IMR-90 (cell line): ENCODE measurements at regions not wholly inside any gene's neighbourhood (a gene's known extent, or its start where the extent isn't known, plus 50 kb on each side); places are given as distances from the start of the nearest gene placed in this dataset.

Experiments used
- ATAC-seq: fragments of 200-7000 bp; cut with Tn5 transposase; 2 replicates; pipeline ENCODE4 v1.9.1; 2020; ENCODE audit warnings: low read depth, mild to moderate bottlenecking, moderate library complexity
- BruUV-seq: library from RNA; stranded (reverse); fragments of 400-500 nt; replicated peaks from 2 replicates; lab custom pipeline; 2021; lab: Mats Ljungman, UMichigan
- CTCF ChIA-PET: fragments of 300-600 bp; formaldehyde crosslinking; extraction: SDS; loops from one replicate; lab custom pipeline; 2021; ENCODE audit warnings: antibody characterized with exemption; lab: Yijun Ruan, JAX
- POLR2A ChIA-PET: fragments of 300-600 bp; sonication (Branson Sonifier 250); formaldehyde crosslinking; loops from one replicate; lab custom pipeline; 2022; ENCODE audit warnings: antibody characterized with exemption; ENCODE audit not compliant: unreplicated experiment; lab: Charles Lee
- DNase-seq: peaks from one replicate; pipeline ENCODE4 v3.0.0; 2013
- H2AFZ ChIP-seq: replicated peaks from 2 replicates; pipeline ENCODE3; 2013; ENCODE audit warnings: low read length, mild to moderate bottlenecking; ENCODE audit not compliant: poor library complexity
- H2AK5ac ChIP-seq: 2 replicates; pipeline ENCODE4 v1.6.1; 2013; ENCODE audit warnings: low read depth, low read length, inconsistent platforms
- H2AK9ac ChIP-seq: replicated peaks from 2 replicates; pipeline ENCODE3; 2013; ENCODE audit warnings: mild to moderate bottlenecking, low read depth, low read length, moderate library complexity; ENCODE audit not compliant: poor library complexity
- H2BK120ac ChIP-seq: 2 replicates; pipeline ENCODE4 v1.6.1; 2013; ENCODE audit warnings: low read depth, low read length, inconsistent platforms
- H2BK15ac ChIP-seq: 3 replicates; pipeline ENCODE4 v1.6.1; 2013; ENCODE audit warnings: low read depth, low read length, inconsistent platforms
- H2BK20ac ChIP-seq: 2 replicates; pipeline ENCODE4 v1.6.1; 2013; ENCODE audit warnings: low read depth, mild to moderate bottlenecking, inconsistent platforms, low read length, moderate library complexity
- H2BK5ac ChIP-seq: 2 replicates; pipeline ENCODE4 v1.6.1; 2013; ENCODE audit warnings: mild to moderate bottlenecking, low read depth, low read length, inconsistent platforms; ENCODE audit not compliant: poor library complexity, severe bottlenecking
- H3K14ac ChIP-seq: replicated peaks from 2 replicates; pipeline ENCODE4 v1.6.1; 2013; ENCODE audit warnings: low read depth, low read length, inconsistent platforms
- H3K18ac ChIP-seq: 2 replicates; pipeline ENCODE4 v1.6.1; 2013; ENCODE audit warnings: low read depth, low read length, control low read depth
- H3K23ac ChIP-seq: 2 replicates; pipeline ENCODE4 v1.6.1; 2013; ENCODE audit warnings: low read depth, low read length, inconsistent platforms
- H3K27ac ChIP-seq: 2 replicates; pipeline ENCODE4 v1.5.1; 2013; ENCODE audit warnings: mild to moderate bottlenecking, control low read depth, low read length; ENCODE audit not compliant: insufficient read depth
- H3K27me3 ChIP-seq: 2 replicates; pipeline ENCODE4 v1.6.1; 2013; ENCODE audit warnings: low read length; ENCODE audit not compliant: control insufficient read depth, insufficient read depth
- H3K36me3 ChIP-seq: 2 replicates; pipeline ENCODE4 v1.6.1; 2013; ENCODE audit warnings: low read length, mixed read lengths; ENCODE audit not compliant: control insufficient read depth, insufficient read depth
- H3K4ac ChIP-seq: 2 replicates; pipeline ENCODE4 v1.6.1; 2013; ENCODE audit warnings: low read depth, low read length, inconsistent platforms
- H3K4me1 ChIP-seq: 2 replicates; pipeline ENCODE4 v1.6.1; 2013; ENCODE audit warnings: low read length, mixed read lengths; ENCODE audit not compliant: control insufficient read depth, insufficient read depth
- H3K4me2 ChIP-seq: 2 replicates; pipeline ENCODE4 v1.6.1; 2013; ENCODE audit warnings: low read depth, mild to moderate bottlenecking, control low read depth, low read length, moderate library complexity
- H3K4me3 ChIP-seq: 2 replicates; pipeline ENCODE4 v1.5.1; 2013; ENCODE audit warnings: low read depth, mild to moderate bottlenecking, control low read depth, low read length, moderate library complexity; ENCODE audit not compliant: insufficient read depth
- H3K56ac ChIP-seq: 2 replicates; pipeline ENCODE4 v1.6.1; 2013; ENCODE audit warnings: low read length, inconsistent platforms; ENCODE audit not compliant: insufficient read depth; ENCODE audit errors: extremely low read depth
- H3K79me1 ChIP-seq, 2 experiments: 2 replicates each; pipeline ENCODE4 v1.6.1; 2013; ENCODE audit warnings: low read length in 2 of 2, inconsistent platforms in 1 of 2, low read depth in 1 of 2
- H3K9ac ChIP-seq: 2 replicates; pipeline ENCODE4 v1.6.1; 2013; ENCODE audit warnings: low read depth, low read length, control low read depth
- H3K9me1 ChIP-seq: 2 replicates; pipeline ENCODE4 v1.6.1; 2013; ENCODE audit warnings: low read length, inconsistent platforms; ENCODE audit not compliant: insufficient read depth
- H3K9me3 ChIP-seq: 2 replicates; pipeline ENCODE4 v1.6.1; 2013; ENCODE audit warnings: low read length; ENCODE audit not compliant: control insufficient read depth, insufficient read depth
- H4K20me1 ChIP-seq: 2 replicates; pipeline ENCODE4 v1.6.1; 2013; ENCODE audit warnings: low read length, inconsistent platforms; ENCODE audit not compliant: insufficient read depth
- H4K5ac ChIP-seq: 2 replicates; pipeline ENCODE4 v1.6.1; 2013; ENCODE audit warnings: mild to moderate bottlenecking, low read depth, low read length, control low read depth
- H4K8ac ChIP-seq, 2 experiments: 2 replicates each; pipeline ENCODE4 v1.6.1; 2013; ENCODE audit warnings: low read depth in 2 of 2, low read length in 2 of 2, control low read depth in 1 of 2, inconsistent platforms in 1 of 2
- H4K91ac ChIP-seq: 2 replicates; pipeline ENCODE4 v1.6.1; 2013; ENCODE audit warnings: low read depth, low read length, inconsistent platforms; ENCODE audit not compliant: insufficient read depth
- BHLHE40 ChIP-seq: fragments of 150-350 bp; IDR thresholded peaks from 2 replicates; pipeline ENCODE4 v1.6.1; 2016; ENCODE audit warnings: mild to moderate bottlenecking, low read depth, low read length
- CEBPB ChIP-seq: IDR thresholded peaks from 2 replicates; pipeline ENCODE4 v1.6.1; 2012; ENCODE audit warnings: low read depth, low read length, improper control_type of control experiment
- CHD1 ChIP-seq: IDR thresholded peaks from 2 replicates; pipeline ENCODE4 v1.6.1; 2012; ENCODE audit warnings: low read depth, low read length, improper control_type of control experiment
- FOS ChIP-seq: fragments of 150-350 bp; IDR thresholded peaks from 2 replicates; pipeline ENCODE4 v1.6.1; 2016; ENCODE audit warnings: low read depth, low read length
- MAFK ChIP-seq: IDR thresholded peaks from 2 replicates; pipeline ENCODE4 v1.6.1; 2012; ENCODE audit warnings: low read depth, low read length, improper control_type of control experiment
- MAZ ChIP-seq: IDR thresholded peaks from 2 replicates; pipeline ENCODE4 v1.6.1; 2012; ENCODE audit warnings: low read depth, mild to moderate bottlenecking, low read length, improper control_type of control experiment, moderate library complexity, borderline replicate concordance
- MXI1 ChIP-seq: IDR thresholded peaks from 2 replicates; pipeline ENCODE4 v1.6.1; 2012; ENCODE audit warnings: low read depth, mild to moderate bottlenecking, low read length, moderate library complexity, borderline replicate concordance
- NFE2L2 ChIP-seq: fragments of 150-350 bp; IDR thresholded peaks from 2 replicates; pipeline ENCODE4 v1.6.1; 2016; ENCODE audit warnings: low read depth, mild to moderate bottlenecking, low read length
- POLR2A ChIP-seq: IDR thresholded peaks from 2 replicates; pipeline ENCODE4 v1.6.1; 2012; ENCODE audit warnings: mild to moderate bottlenecking, low read depth, low read length
- RAD21 ChIP-seq: IDR thresholded peaks from 2 replicates; pipeline ENCODE4 v1.6.1; 2012; ENCODE audit warnings: low read length, improper control_type of control experiment
- RCOR1 ChIP-seq: IDR thresholded peaks from 2 replicates; pipeline ENCODE4 v1.6.1; 2012; ENCODE audit warnings: mild to moderate bottlenecking, low read length, improper control_type of control experiment; ENCODE audit not compliant: insufficient replicate concordance
- RFX5 ChIP-seq: IDR thresholded peaks from 2 replicates; pipeline ENCODE4 v1.8.0; 2012; ENCODE audit warnings: low read depth, mild to moderate bottlenecking, low read length, moderate library complexity
- SMC3 ChIP-seq: fragments of 150-350 bp; IDR thresholded peaks from 2 replicates; pipeline ENCODE4 v1.6.1; 2016; ENCODE audit warnings: low read depth, mild to moderate bottlenecking, antibody characterized with exemption, low read length, moderate library complexity
- WGBS, 2 experiments: methylation state at CpG; one replicate each; pipeline versions ENCODE4 v1.1.5 to v1.1.7; 2013; ENCODE audit warnings: missing lambda C conversion rate in 2 of 2; ENCODE audit not compliant: insufficient read length in 1 of 2; ENCODE audit errors: extremely low coverage in 2 of 2; 5-methylcytosine and 5-hydroxymethylcytosine counted together
- dilution Hi-C: fragments of 300-500 bp; cut with HindIII; formaldehyde crosslinking; loops from one replicate; pipeline ENCODE4 v1.14.3; 2018; ENCODE audit warnings: low sequenced_read_pairs; ENCODE audit not compliant: unreplicated experiment
- in situ Hi-C: fragments of 300-500 bp; cut with MboI; formaldehyde crosslinking; loops from 3 replicates; pipeline ENCODE4 v1.14.3; 2019; ENCODE audit warnings: low sequenced_read_pairs, inconsistent platforms, mixed read lengths
- intact Hi-C: fragments of 100-400 bp; cut with micrococcal nuclease; formaldehyde crosslinking; loops from 2 replicates; pipeline ENCODE4 v1.10.0; 2022
- TF ChIP-seq, protein P1 (sequence below): fragments of 150-350 bp; IDR thresholded peaks from 2 replicates; pipeline ENCODE4 v1.6.1; 2017; ENCODE audit warnings: mild to moderate bottlenecking, antibody characterized with exemption, low read length, low read depth
- TF ChIP-seq, protein P2 (sequence below): fragments of 150-350 bp; IDR thresholded peaks from 2 replicates; pipeline ENCODE4 v1.6.1; 2016; ENCODE audit warnings: low read depth, mild to moderate bottlenecking, low read length, moderate library complexity, borderline replicate concordance
- TF ChIP-seq, protein P3 (sequence below): conservative IDR thresholded peaks from 2 replicates; pipeline ENCODE4 v1.5.1; 2012; ENCODE audit warnings: mild to moderate bottlenecking, low read depth, low read length, improper control_type of control experiment

DNA sequence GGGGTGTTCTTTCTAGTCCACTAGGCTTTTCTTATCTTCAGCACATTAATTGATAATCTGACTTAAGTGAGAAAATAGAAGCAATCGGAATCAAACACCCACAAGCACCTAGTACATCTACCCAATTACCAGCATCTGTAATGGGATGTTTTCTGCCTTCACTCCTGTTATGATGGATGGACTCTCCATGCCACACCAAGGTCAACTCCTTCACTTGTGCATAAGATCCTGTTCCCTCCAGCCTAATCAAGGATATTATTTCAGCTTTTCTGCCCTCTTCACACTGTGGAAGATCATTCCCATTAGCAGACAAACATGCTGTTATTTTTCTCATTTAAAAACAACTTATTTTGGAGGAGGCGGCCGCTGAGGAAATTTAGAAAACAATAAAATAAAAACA, 162.0 kb upstream of the EDIL3 start:
- no peak overlapping the region for H3K56ac ChIP-seq
- ChIA-PET CTCF (no interaction called here), POLR2A (no interaction called here)
- TF ChIP-seq, protein P1, sequence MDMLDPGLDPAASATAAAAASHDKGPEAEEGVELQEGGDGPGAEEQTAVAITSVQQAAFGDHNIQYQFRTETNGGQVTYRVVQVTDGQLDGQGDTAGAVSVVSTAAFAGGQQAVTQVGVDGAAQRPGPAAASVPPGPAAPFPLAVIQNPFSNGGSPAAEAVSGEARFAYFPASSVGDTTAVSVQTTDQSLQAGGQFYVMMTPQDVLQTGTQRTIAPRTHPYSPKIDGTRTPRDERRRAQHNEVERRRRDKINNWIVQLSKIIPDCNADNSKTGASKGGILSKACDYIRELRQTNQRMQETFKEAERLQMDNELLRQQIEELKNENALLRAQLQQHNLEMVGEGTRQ = no peak
- TF ChIP-seq MAFK (no peak), RAD21 (no peak), CHD1 (no peak), RCOR1 (no peak), SMC3 (no peak), FOS (no peak), BHLHE40 (no peak), MXI1 (no peak), CEBPB (no peak), POLR2A (no peak), NFE2L2 (no peak), MAZ (no peak), RFX5 (no peak)
- TF ChIP-seq, protein P2, sequence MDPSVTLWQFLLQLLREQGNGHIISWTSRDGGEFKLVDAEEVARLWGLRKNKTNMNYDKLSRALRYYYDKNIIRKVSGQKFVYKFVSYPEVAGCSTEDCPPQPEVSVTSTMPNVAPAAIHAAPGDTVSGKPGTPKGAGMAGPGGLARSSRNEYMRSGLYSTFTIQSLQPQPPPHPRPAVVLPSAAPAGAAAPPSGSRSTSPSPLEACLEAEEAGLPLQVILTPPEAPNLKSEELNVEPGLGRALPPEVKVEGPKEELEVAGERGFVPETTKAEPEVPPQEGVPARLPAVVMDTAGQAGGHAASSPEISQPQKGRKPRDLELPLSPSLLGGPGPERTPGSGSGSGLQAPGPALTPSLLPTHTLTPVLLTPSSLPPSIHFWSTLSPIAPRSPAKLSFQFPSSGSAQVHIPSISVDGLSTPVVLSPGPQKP = no peak
- TF ChIP-seq, protein P3, sequence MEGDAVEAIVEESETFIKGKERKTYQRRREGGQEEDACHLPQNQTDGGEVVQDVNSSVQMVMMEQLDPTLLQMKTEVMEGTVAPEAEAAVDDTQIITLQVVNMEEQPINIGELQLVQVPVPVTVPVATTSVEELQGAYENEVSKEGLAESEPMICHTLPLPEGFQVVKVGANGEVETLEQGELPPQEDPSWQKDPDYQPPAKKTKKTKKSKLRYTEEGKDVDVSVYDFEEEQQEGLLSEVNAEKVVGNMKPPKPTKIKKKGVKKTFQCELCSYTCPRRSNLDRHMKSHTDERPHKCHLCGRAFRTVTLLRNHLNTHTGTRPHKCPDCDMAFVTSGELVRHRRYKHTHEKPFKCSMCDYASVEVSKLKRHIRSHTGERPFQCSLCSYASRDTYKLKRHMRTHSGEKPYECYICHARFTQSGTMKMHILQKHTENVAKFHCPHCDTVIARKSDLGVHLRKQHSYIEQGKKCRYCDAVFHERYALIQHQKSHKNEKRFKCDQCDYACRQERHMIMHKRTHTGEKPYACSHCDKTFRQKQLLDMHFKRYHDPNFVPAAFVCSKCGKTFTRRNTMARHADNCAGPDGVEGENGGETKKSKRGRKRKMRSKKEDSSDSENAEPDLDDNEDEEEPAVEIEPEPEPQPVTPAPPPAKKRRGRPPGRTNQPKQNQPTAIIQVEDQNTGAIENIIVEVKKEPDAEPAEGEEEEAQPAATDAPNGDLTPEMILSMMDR = no peak
- H3K14ac ChIP-seq = no peak overlapping the region
- H4K91ac ChIP-seq = no peak overlapping the region
- H2BK5ac ChIP-seq = no peak overlapping the region
- WGBS, 2 experiments = no CpG with 5 or more reads among the region's 3 CpGs
- no peaks in the 10 kb centered on the region for H3K4me1 ChIP-seq
- H3K4me2 ChIP-seq = no peak overlapping the region
- no peaks in the 10 kb centered on the region for H3K36me3 ChIP-seq
- H2BK20ac ChIP-seq = no peak overlapping the region
- intact Hi-C loops = no loop called here
- H2BK15ac ChIP-seq = no peak overlapping the region
- DNase-seq (no peak), ATAC-seq (no peak)
- no peaks in the 10 kb centered on the region for H3K9me3 ChIP-seq
- H2AK5ac ChIP-seq = no peak overlapping the region
- dilution Hi-C loops = no loop called here
- H3K18ac ChIP-seq = no peak overlapping the region
- BruUV-seq = no TSS peak
- H3K9me1 ChIP-seq = no peaks in the 10 kb centered on the region
- no peak overlapping the region for H3K27ac ChIP-seq
- H2BK120ac ChIP-seq = no peak overlapping the region
- H4K5ac ChIP-seq = no peak overlapping the region
- H3K27me3 ChIP-seq = no peaks in the 10 kb centered on the region
- no peak overlapping the region for H3K4me3 ChIP-seq
- no peak overlapping the region for H2AFZ ChIP-seq
- in situ Hi-C loops = no loop called here
- no peak overlapping the region for H3K4ac ChIP-seq
- no peak overlapping the region for H3K9ac ChIP-seq
- H2AK9ac ChIP-seq = no peak overlapping the region
- no peak overlapping the region for H3K23ac ChIP-seq
- H4K20me1 ChIP-seq = no peaks in the 10 kb centered on the region
- H4K8ac ChIP-seq = no peak overlapping the region
- no peaks in the 10 kb centered on the region for H3K79me1 ChIP-seq
